GM18498 (cell line): ENCODE measurements at regions not wholly inside any gene's neighbourhood (a gene's known extent, or its start where the extent isn't known, plus 50 kb on each side); places are given as distances from the start of the nearest gene placed in this dataset.
"Not testable (repeated sequence)": the region's sequence is repeated elsewhere in the genome, so short reads cannot be mapped to it uniquely, and the experiment has no call there.

ENCODE experiments used
- ATAC-seq: cut with Tn5 transposase; IDR thresholded peaks from one replicate; pipeline ENCODE4 v1.9.1; 2021; ENCODE audit warnings: mild to moderate bottlenecking, moderate library complexity; ENCODE audit not compliant: unreplicated experiment

DNA sequence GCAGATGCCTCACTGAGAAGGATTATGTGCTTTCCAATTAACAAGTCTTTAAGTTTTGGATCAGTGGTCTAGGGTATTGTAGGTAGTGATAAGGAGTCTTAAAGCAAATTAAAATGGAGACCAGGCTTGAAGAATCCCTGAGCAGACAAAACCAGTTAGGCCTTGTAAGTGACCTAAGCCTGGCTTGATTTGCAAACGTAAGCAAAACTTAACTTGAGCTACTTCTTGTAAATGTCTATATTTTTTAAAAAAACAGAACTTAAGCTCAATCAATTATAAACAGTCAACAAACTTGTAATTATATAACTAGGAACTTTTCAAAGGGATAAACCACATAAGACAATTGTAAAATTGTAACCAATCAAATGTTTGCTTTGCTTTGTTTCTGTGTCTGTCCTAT, 72.7 kb upstream of the NALF2 start:
- ATAC-seq = no peak

DNA sequence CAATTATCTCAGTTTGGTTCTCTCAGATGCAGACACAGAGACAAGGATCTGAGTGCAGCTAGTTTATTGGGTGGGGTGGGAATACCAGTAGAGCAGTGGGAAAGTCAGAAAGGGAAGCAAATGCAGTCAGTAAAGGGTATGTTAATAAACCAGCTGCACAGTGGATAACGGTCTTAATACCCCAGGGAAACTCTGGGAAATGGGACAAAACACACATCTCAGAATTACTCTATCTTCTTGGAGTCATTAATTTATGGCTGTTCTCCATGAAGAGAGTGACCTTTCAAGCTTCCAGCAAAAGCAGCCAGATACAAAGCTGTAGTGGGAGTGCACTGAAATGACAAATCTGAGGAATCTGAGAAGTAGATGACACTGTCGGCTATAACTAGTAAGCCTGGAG, 73.3 kb upstream of the NALF2 start:
- no peak for ATAC-seq

DNA sequence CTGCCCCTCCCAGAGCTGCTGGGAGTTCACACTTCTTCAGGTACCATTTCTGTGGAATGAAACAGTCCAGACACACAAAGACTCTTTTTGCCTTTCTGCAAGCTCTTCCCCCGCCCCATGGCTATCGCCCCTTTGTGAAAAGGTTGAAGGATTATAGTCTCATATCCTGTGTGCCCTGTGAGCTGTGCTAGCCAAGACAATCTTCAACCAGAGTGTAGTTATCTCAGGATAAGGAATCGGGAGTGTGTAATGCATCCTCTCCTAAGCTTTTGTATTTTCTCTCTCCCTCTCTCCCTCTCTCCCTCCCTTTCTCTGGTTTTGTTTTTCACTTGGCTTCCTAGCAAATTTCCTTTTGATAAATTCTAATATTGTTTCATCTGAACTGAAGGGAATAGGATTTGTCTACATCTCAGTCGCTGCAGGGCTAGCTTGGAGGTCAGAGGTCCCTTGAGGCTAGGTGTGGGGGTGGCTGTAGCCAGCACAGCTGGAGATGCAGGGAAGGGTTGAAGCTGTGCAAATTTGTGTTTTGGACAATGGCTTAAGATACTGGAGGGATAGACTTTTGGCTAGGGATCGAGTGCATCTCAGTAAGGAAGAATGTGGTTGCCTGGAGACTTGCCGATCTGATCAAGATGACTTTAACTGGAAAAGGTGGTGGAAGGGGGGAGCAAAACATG, 74.6 kb upstream of the NALF2 start:
- no peak for ATAC-seq

DNA sequence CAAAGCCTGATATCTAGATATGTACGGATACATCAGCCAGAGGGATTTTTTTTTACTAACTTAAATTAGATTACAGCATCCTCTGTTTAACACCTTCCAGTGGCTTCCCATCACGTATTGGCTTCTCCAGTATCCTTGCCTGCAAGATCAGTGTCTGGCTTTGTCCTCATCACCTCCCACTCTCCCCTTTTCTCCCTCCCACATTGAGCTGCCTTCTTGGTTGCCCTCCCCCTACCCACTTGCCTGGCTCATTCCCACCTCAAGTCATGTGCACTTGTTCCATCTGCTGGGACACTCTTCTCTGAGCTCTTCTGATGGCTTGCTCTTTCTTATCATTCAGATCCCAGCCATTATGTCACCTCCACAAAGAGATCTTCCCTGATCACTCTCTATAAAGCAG, 75.9 kb upstream of the NALF2 start:
- ATAC-seq = no peak

DNA sequence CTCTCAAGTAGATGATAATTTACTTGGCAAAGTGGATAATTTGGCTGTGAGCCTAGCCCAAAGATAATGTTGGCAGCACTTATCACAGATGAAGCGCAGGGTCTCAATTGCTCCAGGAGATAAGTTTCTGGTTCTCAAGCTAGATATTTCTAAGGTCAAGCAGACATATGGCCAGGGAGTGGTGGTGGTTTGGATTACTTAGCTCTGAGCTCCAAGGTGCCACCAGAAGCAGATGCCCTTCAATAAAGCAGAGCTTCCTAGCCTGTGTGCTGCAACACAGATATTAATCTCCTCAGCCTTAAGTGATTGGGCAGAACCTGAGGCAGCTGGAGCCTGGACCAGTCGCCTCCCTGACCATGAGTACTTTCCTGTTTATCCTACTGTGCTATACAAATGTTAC, 79.2 kb upstream of the NALF2 start:
- no peak for ATAC-seq

- ATAC-seq = no peak
Observed at GRCh38 chrX:69424161-69424560, 80.0 kb upstream of the NALF2 start.

GRCh38 chrX:69422208-69422607, 81.9 kb upstream of the NALF2 start:
- not testable (repeated sequence) for ATAC-seq

- no peak for ATAC-seq
Observed at GRCh38 chrX:69415698-69416097, 88.4 kb upstream of the NALF2 start.

- ATAC-seq = no peak
Observed at GRCh38 chrX:69412661-69413060, 91.5 kb upstream of the NALF2 start.

DNA sequence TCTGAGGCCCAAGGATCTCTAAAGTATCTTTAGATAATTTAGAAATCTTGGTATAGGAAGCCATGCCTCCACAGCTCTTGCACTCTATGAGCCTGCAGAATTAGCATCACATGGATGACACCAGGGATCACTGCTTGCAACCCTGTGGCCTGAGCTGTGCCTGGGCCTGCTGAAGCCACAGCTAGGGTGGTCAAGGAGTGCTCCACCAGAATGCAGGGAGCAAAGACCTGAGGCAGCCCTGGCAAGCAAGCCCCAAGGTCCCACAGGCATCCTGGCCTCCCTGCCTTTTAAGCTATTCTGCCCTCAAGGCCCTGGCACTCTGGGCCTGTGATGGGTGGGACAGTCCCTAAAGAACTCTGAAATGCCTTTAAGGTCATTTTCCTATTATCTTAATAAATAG, 105.2 kb upstream of the NALF2 start:
- no peak for ATAC-seq

GRCh38 chrX:69396916-69397315, 107.2 kb upstream of the NALF2 start:
- no peak for ATAC-seq

- ATAC-seq = no peak
Observed at GRCh38 chrX:69395306-69395705, 108.8 kb upstream of the NALF2 start.

- ATAC-seq = no peak
Observed at GRCh38 chrX:69389101-69389501, 115.0 kb upstream of the NALF2 start.

DNA sequence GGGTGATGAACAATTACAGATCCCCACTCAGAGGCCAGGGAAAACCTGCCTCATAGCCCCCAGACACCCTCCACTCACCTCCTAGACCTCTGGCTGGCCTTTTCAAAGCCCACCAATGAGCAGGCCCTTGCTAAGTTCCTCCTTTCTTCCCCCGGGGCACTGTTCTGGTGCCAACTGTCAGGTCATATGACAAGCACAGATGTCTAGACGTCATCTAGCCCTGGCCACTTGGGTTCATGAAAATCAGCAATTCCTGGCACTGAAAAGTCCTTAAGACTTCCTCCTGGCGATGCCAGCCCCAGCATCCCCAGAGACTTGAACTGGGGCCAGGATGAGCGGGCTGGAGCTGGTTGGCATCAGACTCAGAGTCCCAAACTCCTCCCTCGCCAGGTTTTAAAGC, 115.6 kb upstream of the NALF2 start:
- ATAC-seq = no peak

DNA sequence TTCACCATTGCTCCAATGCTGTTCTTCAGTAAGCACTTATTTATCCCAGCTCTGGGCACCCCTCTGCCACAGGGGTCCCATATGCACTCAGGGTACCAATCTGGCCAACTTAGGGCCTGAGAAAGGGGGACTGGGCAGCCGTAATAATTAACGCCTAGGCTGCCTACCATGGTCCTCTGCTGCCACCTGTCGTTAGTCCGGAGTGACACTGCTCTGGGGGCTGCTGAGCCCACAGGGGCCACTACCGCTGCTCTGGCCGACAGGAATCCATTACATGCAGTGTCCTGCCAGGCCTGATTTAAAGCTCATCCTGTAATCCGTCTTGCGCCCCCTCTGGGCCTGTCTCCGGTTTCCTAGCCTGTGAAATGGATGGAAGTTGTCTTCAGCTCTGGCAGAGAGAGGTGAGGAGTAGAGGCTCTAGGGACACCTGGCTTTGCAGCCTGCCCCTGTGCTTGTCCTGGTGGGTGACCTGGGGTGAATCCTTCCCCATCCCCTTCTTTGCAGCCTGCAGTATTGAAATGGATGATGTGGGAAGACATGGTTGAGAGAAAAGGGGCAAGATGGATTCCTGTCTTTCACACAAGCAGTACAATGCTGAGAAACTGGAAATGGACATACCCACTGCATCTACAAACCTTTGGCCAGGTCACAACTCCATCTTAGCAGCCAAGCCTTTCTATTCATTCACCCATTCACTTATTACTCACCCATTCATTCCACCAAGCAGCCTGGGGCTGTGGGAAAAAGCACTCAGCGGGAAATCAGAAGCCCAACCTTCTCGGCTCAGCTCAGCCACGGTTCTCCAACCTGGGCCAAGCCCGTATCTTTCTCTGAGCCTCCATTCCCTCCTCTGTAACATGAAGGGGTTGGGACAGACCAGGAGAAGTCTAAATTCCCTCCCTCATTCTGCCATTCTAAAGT, 116.3 kb upstream of the NALF2 start:
- no peak for ATAC-seq

DNA sequence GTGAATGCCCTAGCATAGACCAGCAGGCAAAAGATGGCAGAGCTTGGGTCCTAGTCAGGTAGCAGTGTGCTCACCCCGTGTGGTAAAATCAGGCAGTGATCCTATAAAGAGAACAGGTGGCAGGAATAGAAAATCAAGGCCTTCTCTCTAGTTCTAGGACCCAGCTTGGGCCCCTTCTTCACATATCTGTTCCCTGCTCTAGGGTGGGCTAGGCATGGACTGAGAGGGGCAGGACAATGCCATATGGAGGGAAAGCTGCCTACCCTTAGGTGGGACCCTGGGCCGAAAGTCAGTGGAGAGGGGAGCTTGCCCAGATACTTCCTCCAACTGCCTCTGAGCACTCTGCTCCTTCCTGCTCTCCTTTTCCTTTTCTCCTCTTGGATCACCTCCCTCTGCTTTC, 117.4 kb upstream of the NALF2 start:
- ATAC-seq = no peak

GRCh38 chrX:69379412-69379811, 124.7 kb upstream of the NALF2 start:
- ATAC-seq = no peak

DNA sequence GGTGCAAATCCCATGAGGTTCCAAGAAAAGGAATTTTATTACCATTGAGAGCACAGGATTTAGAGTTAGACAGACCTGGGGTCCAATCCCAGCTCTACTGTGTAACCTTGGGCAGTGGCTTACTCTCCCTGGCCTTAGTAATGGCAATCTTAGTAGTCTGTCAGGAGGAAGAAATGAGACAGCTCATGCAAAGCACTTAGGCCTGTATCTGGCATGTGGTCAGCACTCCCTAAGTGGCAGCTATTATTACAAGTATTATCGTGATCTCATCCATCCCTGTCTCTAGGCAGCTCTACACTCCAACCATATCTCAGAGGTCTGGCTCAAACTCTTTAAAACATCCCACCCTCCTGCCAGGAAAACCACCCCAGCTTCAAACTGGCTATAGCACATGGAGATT, 129.6 kb upstream of the NALF2 start:
- no peak for ATAC-seq

GRCh38 chrX:69372435-69372834, 131.7 kb upstream of the NALF2 start:
- no peak for ATAC-seq

DNA sequence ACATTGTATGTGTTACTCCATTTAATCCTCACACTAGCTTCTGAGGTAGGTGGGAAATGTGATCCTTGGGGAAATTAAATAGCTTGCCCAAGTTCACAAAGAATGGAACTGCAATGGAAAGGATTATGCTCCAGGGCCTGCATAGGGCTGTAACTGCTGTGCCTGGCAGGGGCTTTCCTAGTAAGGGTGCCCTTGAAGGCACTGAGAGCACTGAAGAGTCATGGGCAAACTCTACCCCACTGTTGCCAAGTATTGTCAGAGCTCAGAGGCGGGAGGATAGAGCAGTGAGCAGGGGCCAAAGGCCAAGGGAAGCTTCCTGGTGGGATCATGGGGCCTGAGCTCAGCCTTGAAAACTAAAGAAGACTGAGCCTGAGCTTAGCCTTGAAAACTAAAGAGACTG, 133.0 kb upstream of the NALF2 start:
- ATAC-seq = no peak

DNA sequence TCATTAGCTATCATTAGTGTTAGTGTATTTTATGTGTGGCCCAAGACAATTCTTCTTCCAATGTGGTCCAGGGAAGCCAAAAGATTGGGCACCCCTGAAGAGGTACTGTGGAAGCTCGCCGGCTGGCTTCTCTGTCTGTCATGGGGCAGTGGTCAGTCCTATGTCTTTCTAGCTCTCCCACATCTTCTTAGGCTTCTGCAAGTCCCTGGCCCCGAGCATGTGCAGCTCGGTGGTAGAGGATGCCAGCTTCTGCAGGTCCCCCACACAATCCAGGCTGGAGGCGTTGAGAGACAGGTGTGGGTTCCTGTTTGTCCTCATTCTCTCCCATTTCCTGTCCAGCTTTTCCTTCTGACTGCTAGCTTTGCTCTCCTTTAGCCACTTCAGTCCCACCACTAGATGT, 134.1 kb upstream of the NALF2 start:
- ATAC-seq = no peak

DNA sequence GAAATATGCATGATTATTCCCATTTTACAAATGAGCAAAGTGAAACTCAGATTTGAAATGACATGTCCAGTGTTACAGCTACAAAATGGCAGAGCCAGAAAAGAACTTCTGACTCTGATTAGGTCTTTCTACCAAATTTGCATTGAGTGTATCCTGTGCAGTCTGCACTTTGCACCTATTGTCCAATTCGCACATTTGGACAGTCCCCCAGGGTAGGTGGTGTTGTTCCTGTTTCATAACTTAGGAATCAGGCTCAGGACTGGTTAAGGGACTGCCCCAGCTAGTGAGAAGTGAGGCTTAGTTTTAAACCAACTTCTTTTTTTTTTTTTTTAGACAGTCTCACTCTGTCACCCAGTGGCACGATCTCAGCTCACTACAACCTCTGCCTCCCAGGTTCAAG, 137.9 kb upstream of the NALF2 start:
- no peak for ATAC-seq
